VCaP (cell line): ENCODE measurements at regions not wholly inside any gene's neighbourhood (a gene's known extent, or its start where the extent isn't known, plus 50 kb on each side); places are given as distances from the start of the nearest gene placed in this dataset.

Experiments used
- H3K27ac ChIP-seq: fragments of 450-650 bp; 2 replicates; pipeline ENCODE4 v1.5.1; 2017
- TF ChIP-seq, protein P1 (sequence below): fragments of 450-650 bp; conservative IDR thresholded peaks from 2 replicates; pipeline ENCODE4 v1.5.1; 2017; ENCODE audit warnings: mild to moderate bottlenecking, moderate library complexity

DNA sequence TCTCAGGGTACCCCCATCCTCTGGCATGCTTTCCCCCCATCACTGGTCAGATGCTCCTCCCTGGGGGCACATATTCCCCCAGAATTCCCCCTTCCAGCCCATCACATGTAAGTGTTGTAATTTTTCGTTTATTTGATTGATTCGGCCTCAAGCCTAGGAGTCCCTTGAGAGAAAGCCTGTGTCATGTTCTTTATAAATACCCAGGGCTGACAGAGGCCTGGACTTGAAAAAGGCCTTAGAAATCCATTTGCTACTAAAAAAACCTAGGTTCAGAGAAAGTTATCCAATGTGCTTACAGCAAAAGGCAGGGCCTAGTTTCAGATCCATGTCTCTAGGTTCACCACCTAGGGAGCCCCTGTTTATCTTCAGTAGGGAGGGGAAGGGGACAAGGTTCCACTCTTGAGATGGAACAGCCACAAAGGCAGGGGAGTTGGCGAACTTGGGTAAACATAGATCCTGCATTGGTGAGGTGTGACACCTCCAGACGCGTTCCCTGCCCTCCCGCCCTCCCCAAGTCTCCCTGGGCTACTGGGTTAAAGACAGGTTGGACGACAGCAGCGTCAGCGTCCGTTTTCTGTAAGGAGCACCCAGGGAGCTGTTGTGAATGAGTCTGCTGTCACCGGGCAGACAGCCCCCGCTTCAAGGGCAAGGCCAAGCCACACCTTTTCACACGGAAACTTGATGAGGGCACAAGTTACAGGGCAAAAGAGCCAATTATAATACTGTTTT is 147.8 kb downstream of the EN1 start:
- TF ChIP-seq, protein P1, sequence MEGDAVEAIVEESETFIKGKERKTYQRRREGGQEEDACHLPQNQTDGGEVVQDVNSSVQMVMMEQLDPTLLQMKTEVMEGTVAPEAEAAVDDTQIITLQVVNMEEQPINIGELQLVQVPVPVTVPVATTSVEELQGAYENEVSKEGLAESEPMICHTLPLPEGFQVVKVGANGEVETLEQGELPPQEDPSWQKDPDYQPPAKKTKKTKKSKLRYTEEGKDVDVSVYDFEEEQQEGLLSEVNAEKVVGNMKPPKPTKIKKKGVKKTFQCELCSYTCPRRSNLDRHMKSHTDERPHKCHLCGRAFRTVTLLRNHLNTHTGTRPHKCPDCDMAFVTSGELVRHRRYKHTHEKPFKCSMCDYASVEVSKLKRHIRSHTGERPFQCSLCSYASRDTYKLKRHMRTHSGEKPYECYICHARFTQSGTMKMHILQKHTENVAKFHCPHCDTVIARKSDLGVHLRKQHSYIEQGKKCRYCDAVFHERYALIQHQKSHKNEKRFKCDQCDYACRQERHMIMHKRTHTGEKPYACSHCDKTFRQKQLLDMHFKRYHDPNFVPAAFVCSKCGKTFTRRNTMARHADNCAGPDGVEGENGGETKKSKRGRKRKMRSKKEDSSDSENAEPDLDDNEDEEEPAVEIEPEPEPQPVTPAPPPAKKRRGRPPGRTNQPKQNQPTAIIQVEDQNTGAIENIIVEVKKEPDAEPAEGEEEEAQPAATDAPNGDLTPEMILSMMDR, result no peak
- H3K27ac ChIP-seq, result no peak overlapping the region

DNA sequence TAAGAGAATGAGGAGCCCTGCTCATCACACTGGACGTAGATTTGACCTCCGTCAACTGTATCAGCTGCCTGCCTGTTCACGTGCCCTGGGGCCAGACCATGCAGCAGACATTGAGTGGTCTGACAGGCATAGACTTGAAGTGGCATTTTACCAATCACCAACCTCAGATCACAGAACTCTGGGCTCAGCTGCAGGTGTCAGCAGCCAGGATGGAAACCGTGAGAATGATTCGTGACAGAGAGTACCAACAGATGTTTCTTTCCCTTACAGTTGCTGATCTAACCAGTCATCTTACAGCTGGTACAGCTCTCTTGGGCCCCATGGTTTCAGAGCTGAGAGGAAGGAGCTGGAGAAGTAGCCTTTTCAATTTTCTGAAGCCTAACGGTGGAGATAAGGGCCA is 148.9 kb downstream of the EN1 start:
- H3K27ac ChIP-seq, result no peak overlapping the region
- TF ChIP-seq, protein P1, result no peak

DNA sequence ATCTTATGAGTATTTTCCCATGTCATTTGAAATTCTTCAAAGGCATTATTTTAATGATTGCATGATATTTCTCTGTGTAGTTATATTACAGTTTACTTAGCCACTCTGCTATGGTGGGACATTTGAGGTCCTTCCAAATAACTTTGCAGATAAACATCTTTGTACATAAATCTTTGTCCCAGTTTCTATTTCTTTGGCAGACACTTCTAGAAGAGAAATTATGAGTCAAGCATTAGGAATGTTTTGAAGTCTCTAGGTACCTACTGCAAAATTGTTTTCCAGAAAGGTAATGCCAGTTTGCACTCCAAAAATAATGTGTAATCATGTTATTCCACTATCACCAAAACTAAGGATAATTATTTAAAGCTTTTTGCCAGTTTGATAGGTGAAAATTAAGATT is 149.7 kb downstream of the EN1 start:
- TF ChIP-seq, protein P1, result no peak
- no peak overlapping the region for H3K27ac ChIP-seq

DNA sequence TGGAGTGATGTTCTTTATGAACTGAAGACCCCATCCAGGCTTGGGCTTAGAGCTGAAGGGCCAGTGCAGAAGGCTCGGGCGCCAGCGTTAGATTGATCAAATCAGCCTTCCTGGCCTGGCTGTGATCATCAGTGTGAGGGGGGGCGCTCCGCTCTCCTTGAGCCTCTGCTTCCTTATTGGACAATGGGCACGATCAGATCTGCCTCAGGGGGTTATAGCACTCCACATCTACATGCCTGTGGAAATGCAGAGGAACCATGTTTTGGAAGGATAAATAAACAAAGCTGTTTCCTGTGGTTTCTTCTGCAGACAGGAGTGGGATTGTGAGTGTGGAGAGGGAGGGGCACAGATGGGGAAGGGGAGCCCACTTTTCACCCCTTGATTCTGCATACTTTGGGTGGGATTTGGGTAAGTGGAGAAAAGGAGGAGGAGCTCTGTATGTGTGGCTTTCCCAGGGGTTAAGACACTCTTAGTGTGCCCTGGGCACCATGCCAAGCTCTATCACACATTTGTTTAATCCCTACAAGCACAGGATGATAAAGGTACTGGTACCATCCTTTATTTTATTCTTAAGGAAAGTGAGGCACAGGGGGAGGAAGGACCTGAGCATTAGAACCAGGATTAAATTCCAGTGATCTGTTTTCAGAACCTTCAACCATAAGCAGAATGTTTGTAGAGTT is 150.5 kb downstream of the EN1 start:
- TF ChIP-seq, protein P1, result no peak
- H3K27ac ChIP-seq, result no peak overlapping the region

DNA sequence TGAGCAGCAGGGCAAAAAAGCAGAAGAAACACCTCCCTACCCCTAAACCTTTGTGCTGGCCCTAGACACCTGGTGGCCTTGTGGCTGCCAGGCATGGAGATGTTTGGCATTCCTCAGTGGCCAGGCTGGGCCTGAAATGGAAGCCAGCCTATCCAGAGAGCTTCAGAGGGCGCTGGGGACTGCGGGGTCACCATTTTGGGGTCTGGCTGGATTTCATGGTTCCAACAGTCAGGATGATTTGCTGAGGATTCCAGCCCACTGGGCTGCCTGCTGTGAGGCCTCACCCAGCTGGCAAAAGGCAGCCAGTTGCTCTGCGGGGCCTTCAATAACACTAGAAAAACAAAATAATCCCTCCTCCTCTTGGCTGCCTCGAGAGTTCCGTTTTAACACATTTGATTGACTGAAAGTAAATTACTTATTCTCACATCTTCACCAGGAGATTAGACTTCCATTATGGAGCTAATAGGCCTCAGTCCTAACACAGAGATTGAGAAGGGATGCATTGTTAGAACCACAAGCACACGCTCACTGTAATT is 154.1 kb downstream of the EN1 start:
- H3K27ac ChIP-seq, result no peak overlapping the region
- TF ChIP-seq, protein P1, result no peak

DNA sequence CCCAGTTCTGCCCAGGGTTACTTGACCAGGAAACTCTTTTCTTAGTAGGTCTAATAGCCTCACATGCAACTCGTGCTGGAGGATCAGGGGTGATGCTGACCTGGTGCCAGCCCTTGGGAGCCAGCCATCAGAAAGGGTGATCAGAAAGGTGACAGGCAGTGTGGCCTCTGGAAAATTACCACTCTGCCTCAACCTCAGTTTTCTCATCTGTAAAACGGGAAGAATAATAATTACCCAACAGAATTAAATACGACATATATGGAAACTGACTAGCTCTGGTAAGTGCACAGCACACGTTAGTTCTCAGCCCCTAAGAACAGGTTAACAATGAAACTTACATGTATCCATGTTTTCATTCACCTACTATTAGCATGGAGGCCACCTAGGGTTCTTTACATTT is 157.6 kb downstream of the EN1 start:
- TF ChIP-seq, protein P1, result no peak
- no peak overlapping the region for H3K27ac ChIP-seq

DNA sequence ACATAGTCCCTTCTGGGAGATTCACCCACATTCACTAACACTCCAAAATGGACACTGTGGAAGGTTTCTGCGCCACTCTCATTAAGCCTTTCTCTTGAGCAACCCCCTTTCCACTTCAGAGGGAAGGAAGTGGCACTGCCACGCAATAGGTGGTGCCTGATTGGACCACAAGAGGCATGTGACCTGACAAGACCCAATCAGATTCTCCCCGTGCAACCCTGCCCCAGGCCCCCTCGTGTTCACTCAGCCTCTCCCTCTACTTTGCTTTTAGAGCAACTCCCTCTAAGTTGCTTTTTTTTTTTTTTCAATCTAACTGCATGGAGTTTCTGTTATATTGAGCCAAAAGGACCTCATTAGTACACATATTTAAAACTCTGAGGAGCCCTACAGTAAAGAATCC is 158.0 kb downstream of the EN1 start:
- H3K27ac ChIP-seq, result no peak overlapping the region
- TF ChIP-seq, protein P1, result no peak
